ENCODE measurements at regions not wholly inside any gene's neighbourhood (a gene's known extent, or its start where the extent isn't known, plus 50 kb on each side); places are given as distances from the start of the nearest gene placed in this dataset.

- TF ChIP-seq CTCF (IDR thresholded peaks at IDR 0.05 in 8 of 11, conservative IDR thresholded peaks at IDR 0.05 in 3 of 11): no peak
- no peak for TF ChIP-seq POLR2A (IDR thresholded peaks at IDR 0.05)
Observed at GRCh38 chr18:27838225-27838624, 338.7 kb downstream of the CDH2 start.

All from spleen (tissue), 7 donors.